ENCODE measurements at regions not wholly inside any gene's neighbourhood (a gene's known extent, or its start where the extent isn't known, plus 50 kb on each side); places are given as distances from the start of the nearest gene placed in this dataset.

DNA sequence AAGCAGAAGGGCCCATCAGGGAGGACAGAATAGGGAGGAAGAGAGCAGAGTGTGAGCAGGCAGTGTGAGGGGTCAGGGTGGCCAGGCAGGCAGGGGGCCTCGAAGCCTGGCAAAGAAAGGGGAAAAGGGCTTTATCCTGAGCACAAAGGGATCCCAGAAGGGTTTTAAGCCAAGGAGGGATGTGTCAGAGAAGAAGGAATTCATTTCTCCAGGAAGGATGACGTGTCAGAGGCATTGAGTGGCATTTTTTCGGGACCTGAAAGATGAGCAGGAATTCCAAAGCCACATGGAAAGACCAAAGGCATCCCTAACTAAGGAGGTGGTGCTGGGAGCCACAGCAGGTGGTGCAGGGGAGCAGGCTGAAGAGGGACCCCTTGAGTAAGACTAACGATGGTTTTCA is 132.1 kb downstream of the DICER1 start:
- TF ChIP-seq, protein P1, sequence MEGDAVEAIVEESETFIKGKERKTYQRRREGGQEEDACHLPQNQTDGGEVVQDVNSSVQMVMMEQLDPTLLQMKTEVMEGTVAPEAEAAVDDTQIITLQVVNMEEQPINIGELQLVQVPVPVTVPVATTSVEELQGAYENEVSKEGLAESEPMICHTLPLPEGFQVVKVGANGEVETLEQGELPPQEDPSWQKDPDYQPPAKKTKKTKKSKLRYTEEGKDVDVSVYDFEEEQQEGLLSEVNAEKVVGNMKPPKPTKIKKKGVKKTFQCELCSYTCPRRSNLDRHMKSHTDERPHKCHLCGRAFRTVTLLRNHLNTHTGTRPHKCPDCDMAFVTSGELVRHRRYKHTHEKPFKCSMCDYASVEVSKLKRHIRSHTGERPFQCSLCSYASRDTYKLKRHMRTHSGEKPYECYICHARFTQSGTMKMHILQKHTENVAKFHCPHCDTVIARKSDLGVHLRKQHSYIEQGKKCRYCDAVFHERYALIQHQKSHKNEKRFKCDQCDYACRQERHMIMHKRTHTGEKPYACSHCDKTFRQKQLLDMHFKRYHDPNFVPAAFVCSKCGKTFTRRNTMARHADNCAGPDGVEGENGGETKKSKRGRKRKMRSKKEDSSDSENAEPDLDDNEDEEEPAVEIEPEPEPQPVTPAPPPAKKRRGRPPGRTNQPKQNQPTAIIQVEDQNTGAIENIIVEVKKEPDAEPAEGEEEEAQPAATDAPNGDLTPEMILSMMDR (IDR thresholded peaks at IDR 0.05), result no peak
- TF ChIP-seq EZH2 (IDR thresholded peaks at IDR 0.05), result no peak

Data from neural progenitor cell (in vitro differentiated cells).